ENCODE measurements at regions not wholly inside any gene's neighbourhood (a gene's known extent, or its start where the extent isn't known, plus 50 kb on each side); places are given as distances from the start of the nearest gene placed in this dataset.
"Not testable (repeated sequence)": the region's sequence is repeated elsewhere in the genome, so short reads cannot be mapped to it uniquely, and the experiment has no call there.

GRCh38 chr16:21526923-21527807, 72.2 kb upstream of the METTL9 start:
- ATAC-seq (no peak), DNase-seq (no peak)
- intact Hi-C loops (cut with DNase I): loop anchor here (10.0 kb wide), 1 partner anchor 48 kb away; no protein-coding TSS in a partner anchor
- TF ChIP-seq CTCF (IDR thresholded peaks at IDR 0.05): no peak
- Histone ChIP-seq H3K27ac (no peak overlapping the region), H3K4me1 (no peaks in the 10 kb centered on the region), H3K9me3 (no peaks in the 10 kb centered on the region), H3K27me3 (no peaks in the 10 kb centered on the region), H3K4me3 (no peak overlapping the region), H3K36me3 (no peaks in the 10 kb centered on the region)

GRCh38 chr16:21529060-21529658, 70.2 kb upstream of the METTL9 start:
- not testable (repeated sequence) for H3K4me3 ChIP-seq, H3K27ac ChIP-seq, H3K9me3 ChIP-seq, ATAC-seq, H3K36me3 ChIP-seq, H3K27me3 ChIP-seq, H3K4me1 ChIP-seq, DNase-seq
- intact Hi-C loops (cut with DNase I): loop anchor here (10.0 kb wide), 1 partner anchor 46 kb away; no protein-coding TSS in a partner anchor

DNA sequence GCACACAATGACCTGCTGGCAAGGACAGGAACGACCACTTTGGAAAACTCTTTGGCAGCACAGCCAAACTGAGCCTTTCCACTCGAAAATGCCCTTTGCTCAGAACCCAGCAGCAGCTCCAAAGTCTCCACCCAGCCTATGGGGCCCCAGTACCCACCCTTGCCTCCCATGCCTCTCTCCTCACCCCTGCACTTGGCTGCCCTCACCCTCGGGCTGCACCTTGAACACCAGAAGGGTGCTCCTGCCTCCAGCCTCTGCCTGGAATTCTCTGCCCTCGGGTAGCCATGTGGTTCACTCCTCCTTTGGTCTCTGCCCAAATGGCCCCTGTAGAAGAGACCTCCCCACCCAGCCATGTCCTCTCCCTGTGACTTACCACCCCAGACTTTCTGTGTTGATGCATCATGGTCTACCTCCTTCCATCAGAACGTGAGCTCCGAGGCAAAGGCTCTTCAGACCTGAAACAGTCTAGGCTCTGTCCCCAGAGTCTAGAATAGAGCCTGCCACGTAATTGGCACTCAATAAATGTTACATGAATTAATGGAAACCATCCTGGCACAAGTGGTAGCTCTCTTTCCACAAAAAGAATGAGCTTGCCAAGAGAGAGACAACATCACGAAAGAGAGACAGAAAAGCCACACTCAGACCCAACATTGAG, 68.5 kb upstream of the METTL9 start:
- H3K27me3 ChIP-seq; H3K4me3 ChIP-seq; H3K9me3 ChIP-seq; DNase-seq; H3K27ac ChIP-seq; intact Hi-C loops (cut with DNase I); H3K36me3 ChIP-seq; H3K4me1 ChIP-seq: not testable (repeated sequence)
- peak; percentile 46 for ATAC-seq

- H3K4me3 ChIP-seq; H3K4me1 ChIP-seq; H3K27me3 ChIP-seq; H3K36me3 ChIP-seq; H3K9me3 ChIP-seq; H3K27ac ChIP-seq; intact Hi-C loops (cut with DNase I); DNase-seq: not testable (repeated sequence)
- peak; percentile 8 for ATAC-seq
Measured at GRCh38 chr16:21532996-21533395, 66.4 kb upstream of the METTL9 start.

DNA sequence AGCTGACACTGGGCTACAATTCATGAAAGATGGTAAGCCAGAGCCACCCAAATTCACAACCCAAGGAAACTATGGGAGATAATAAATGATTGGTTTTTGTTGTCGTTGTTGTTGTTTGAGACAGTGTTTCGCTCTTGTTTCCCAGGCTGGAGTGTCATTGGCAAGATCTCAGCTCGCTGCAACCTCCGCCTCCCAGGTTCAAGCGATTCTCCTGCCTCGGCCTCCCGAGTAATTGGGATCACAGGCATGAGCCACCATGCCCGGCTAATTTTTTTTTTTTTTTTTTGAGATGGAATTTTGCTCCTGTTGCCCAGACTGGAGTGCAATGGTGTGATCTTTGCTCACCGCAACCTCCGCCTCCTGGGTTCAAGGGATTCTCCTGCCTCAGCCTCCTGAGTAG, 65.9 kb upstream of the METTL9 start:
- H3K9me3 ChIP-seq; intact Hi-C loops (cut with DNase I); H3K27ac ChIP-seq; H3K4me3 ChIP-seq; DNase-seq; H3K4me1 ChIP-seq; H3K27me3 ChIP-seq; ATAC-seq; H3K36me3 ChIP-seq: not testable (repeated sequence)

DNA sequence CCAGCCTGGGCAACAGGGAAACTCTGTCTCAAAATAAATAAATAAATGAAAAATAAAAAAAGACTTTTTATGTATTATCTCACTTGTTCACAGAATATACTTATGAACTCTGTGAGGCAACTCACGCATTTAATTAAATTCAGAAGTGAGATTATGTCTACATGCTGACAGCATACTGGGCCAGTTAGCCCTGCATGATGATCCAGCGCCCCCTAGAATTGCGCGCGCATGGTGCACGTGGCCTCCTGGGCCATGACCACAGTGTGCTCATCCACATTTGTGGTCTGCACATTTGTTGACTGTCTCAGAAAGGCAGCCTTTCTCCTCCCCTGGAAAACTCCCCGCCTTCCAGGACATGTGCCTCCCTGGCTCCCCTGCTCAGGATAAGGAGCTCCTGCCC, 64.8 kb upstream of the METTL9 start:
- H3K36me3 ChIP-seq; H3K27ac ChIP-seq; H3K4me1 ChIP-seq; DNase-seq; H3K27me3 ChIP-seq; H3K4me3 ChIP-seq; intact Hi-C loops (cut with DNase I); H3K9me3 ChIP-seq: not testable (repeated sequence)
- TF ChIP-seq CTCF (IDR thresholded peaks at IDR 0.05): peak; percentile 11
- peak; percentile 40 for ATAC-seq

- DNase-seq; intact Hi-C loops (cut with DNase I); H3K36me3 ChIP-seq: not testable (repeated sequence)
Measured at GRCh38 chr16:21535201-21535600, 64.2 kb upstream of the METTL9 start.

GRCh38 chr16:21536740-21537139, 62.6 kb upstream of the METTL9 start:
- intact Hi-C loops (cut with DNase I); H3K4me3 ChIP-seq; H3K27ac ChIP-seq; H3K9me3 ChIP-seq; DNase-seq; H3K4me1 ChIP-seq; H3K36me3 ChIP-seq; H3K27me3 ChIP-seq; ATAC-seq: not testable (repeated sequence)

More at GRCh38 chr16:21535201-21535600, 64.2 kb upstream of the METTL9 start:
- not testable (repeated sequence) for H3K27ac ChIP-seq, H3K27me3 ChIP-seq, ATAC-seq, H3K9me3 ChIP-seq, H3K4me1 ChIP-seq, H3K4me3 ChIP-seq

GRCh38 chr16:21537598-21537997, 61.8 kb upstream of the METTL9 start:
- DNase-seq; intact Hi-C loops (cut with DNase I); ATAC-seq; H3K9me3 ChIP-seq; H3K36me3 ChIP-seq; H3K27me3 ChIP-seq; H3K27ac ChIP-seq; H3K4me3 ChIP-seq; H3K4me1 ChIP-seq: not testable (repeated sequence)

DNA sequence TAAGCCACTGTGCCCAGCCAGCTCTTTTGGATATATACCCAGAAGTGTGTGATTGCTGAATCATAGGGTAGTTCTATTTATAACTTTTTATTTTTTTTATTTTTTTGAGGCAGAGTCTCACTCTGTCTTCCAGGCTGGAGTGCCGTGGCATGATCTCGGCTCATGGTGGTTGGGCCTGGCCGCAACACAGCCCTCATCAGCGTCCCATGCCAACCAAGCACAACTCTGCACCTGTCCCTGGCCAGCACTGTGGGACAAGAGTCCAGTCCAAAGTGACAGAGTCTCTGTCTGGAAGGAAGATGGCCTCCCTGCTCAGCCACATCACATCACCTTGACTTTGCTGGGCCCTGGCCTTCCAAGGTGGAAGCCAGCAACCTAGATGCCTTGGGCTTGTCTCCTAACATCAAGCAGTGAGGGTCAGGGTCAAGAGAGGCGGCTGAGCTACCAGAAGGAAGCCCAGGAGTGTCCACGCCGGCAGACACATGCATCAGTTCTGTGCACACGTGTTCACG, 60.2 kb upstream of the METTL9 start:
- H3K36me3 ChIP-seq; H3K27me3 ChIP-seq; DNase-seq; H3K9me3 ChIP-seq; ATAC-seq; intact Hi-C loops (cut with DNase I); H3K4me1 ChIP-seq; H3K4me3 ChIP-seq; H3K27ac ChIP-seq: not testable (repeated sequence)

DNA sequence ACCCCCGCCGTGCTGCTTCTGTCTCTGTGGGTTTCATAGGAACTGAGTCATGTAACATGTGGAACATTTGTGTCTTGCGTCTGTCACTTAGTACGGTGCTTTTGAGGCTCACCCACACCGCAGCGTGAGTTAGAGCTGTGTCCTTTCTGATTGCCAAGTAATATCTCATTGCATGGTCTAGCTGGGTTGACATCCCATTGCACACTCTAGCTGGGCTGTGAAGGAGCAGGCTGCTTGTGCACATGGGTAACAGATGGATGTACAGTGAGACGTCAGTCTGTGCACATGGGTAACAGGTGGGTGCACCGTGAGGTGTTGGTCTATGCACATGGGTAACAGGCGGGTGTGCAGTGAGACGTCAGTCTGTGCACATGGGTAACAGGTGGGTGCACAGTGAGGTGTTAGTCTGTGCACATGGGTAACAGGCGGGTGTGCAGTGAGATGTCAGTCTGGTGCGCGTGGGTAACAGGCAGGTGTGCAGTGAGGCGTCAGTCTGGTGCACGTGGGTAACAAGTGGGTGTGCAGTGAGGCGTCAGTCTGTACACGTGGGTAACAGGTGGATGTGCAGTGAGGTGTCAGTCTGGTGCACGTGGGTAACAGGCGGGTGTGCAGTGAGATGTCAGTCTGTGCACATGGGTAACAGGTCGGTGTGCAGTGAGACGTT, 58.5 kb upstream of the METTL9 start:
- DNase-seq; H3K4me1 ChIP-seq; H3K36me3 ChIP-seq; H3K27me3 ChIP-seq; H3K27ac ChIP-seq; H3K4me3 ChIP-seq; intact Hi-C loops (cut with DNase I); H3K9me3 ChIP-seq: not testable (repeated sequence)
- peak; percentile 87 for ATAC-seq
